H1 (cell line): ENCODE measurements at regions not wholly inside any gene's neighbourhood (a gene's known extent, or its start where the extent isn't known, plus 50 kb on each side); places are given as distances from the start of the nearest gene placed in this dataset.

Source experiments
- CTCF ChIA-PET: fragments of 300-600 bp; sonication (Branson Sonifier 250); formaldehyde crosslinking; loops from one replicate; lab custom pipeline; 2021; ENCODE audit not compliant: partially characterized antibody; lab: Charles Lee
- POLR2A ChIA-PET: fragments of 300-600 bp; sonication (Branson Sonifier 250); formaldehyde crosslinking; loops from one replicate; lab custom pipeline; 2021; ENCODE audit warnings: inconsistent platforms; ENCODE audit not compliant: partially characterized antibody; lab: Charles Lee
- DNase-seq, 2 experiments: peaks; one replicate each; pipeline versions ENCODE4 v3.0.0 to v3.0.0-alpha.2; 2010 to 2022; ENCODE audit warnings: low spot score in 2 of 2, low read depth in 1 of 2, mixed read lengths in 1 of 2
- FAIRE-seq: peaks from 2 replicates; lab custom pipeline; 2011; peaks lifted over from hg19 to GRCh38; lab: Jason Lieb, UNC
- H2AFZ ChIP-seq: 2 replicates; pipeline ENCODE4 v1.8.1; 2012; ENCODE audit warnings: low read length, inconsistent platforms
- H2AK5ac ChIP-seq: 2 replicates; pipeline ENCODE4 v1.6.1; 2013; ENCODE audit warnings: low read depth, low read length
- H2BK120ac ChIP-seq: replicated peaks from 2 replicates; pipeline ENCODE3; 2013; ENCODE audit warnings: low read depth, low read length, inconsistent platforms
- H2BK12ac ChIP-seq: 2 replicates; pipeline ENCODE4 v1.6.1; 2013; ENCODE audit warnings: low read depth, low read length
- H2BK15ac ChIP-seq: 2 replicates; pipeline ENCODE4 v1.6.1; 2013; ENCODE audit warnings: low read length
- H2BK20ac ChIP-seq: 2 replicates; pipeline ENCODE4 v1.6.1; 2013; ENCODE audit warnings: low read length
- H2BK5ac ChIP-seq: 2 replicates; pipeline ENCODE4 v1.6.1; 2013; ENCODE audit warnings: low read depth, low read length
- H3K14ac ChIP-seq: 2 replicates; pipeline ENCODE4 v1.6.1; 2013; ENCODE audit warnings: inconsistent platforms; ENCODE audit not compliant: insufficient read length
- H3K18ac ChIP-seq: 2 replicates; pipeline ENCODE4 v1.6.1; 2013; ENCODE audit warnings: low read length; ENCODE audit errors: extremely low read depth
- H3K23ac ChIP-seq: 2 replicates; pipeline ENCODE4 v1.6.1; 2013; ENCODE audit warnings: inconsistent platforms; ENCODE audit not compliant: insufficient read length
- H3K23me2 ChIP-seq: 2 replicates; pipeline ENCODE4 v1.6.1; 2013; ENCODE audit warnings: low read depth, low read length
- H3K27ac ChIP-seq: 2 replicates; pipeline ENCODE4 v1.6.1; 2011; ENCODE audit warnings: low read depth, low read length, inconsistent platforms
- H3K27me3 ChIP-seq, 4 experiments: replicated peaks in 1 of 4; 1 replicate in 1 of 4; 2 replicates in 3 of 4; pipeline versions ENCODE4 v1.6.1 to v1.8.1; 2011 to 2013; ENCODE audit warnings: low read length in 3 of 4, mild to moderate bottlenecking in 3 of 4, inconsistent platforms in 2 of 4, mixed read lengths in 2 of 4, moderate library complexity in 1 of 4; ENCODE audit not compliant: control insufficient read depth in 3 of 4, insufficient read depth in 3 of 4; ENCODE audit errors: extremely low read depth in 1 of 4
- H3K36me3 ChIP-seq, 4 experiments: 2 replicates each; pipeline versions ENCODE4 v1.6.1 to v1.8.1; 2011 to 2013; ENCODE audit warnings: mild to moderate bottlenecking in 4 of 4, low read length in 3 of 4, moderate library complexity in 2 of 4, control low read depth in 1 of 4, inconsistent platforms in 1 of 4; ENCODE audit not compliant: insufficient read depth in 4 of 4, control insufficient read depth in 2 of 4
- H3K4ac ChIP-seq: replicated peaks from 2 replicates; pipeline ENCODE3; 2013; ENCODE audit warnings: low read length, low read depth, mixed read lengths, inconsistent platforms; ENCODE audit not compliant: insufficient read length
- H3K4me1 ChIP-seq, 4 experiments: replicated peaks in 1 of 4; 1 replicate in 1 of 4; 2 replicates in 3 of 4; pipeline versions ENCODE4 v1.6.1 to v1.8.1; 2011 to 2013; ENCODE audit warnings: low read length in 3 of 4, inconsistent platforms in 2 of 4, mixed read lengths in 1 of 4; ENCODE audit not compliant: insufficient read depth in 4 of 4, control insufficient read depth in 3 of 4
- H3K4me2 ChIP-seq, 2 experiments: 2 replicates each; pipeline versions ENCODE4 v1.6.1 to v1.8.1; 2011 to 2013; ENCODE audit warnings: low read depth in 2 of 2, low read length in 2 of 2, control low read depth in 1 of 2, inconsistent platforms in 1 of 2, mild to moderate bottlenecking in 1 of 2; ENCODE audit not compliant: insufficient read depth in 1 of 2
- H3K4me3 ChIP-seq, 4 experiments: fragments of 200-600, 300-600 bp in 1 of 4; sonication (generic), shearing (Covaris generic), sonication (Bioruptor Twin) in 1 of 4; 2 replicates each; pipeline versions ENCODE4 v1.5.1 to v1.8.1; 2011 to 2016; ENCODE audit warnings: low read length in 4 of 4, low read depth in 3 of 4, control low read depth in 2 of 4, inconsistent platforms in 2 of 4, mild to moderate bottlenecking in 2 of 4, mixed read lengths in 1 of 4, moderate library complexity in 1 of 4; ENCODE audit not compliant: insufficient read depth in 2 of 4; ENCODE audit errors: extremely low read depth in 1 of 4
- H3K56ac ChIP-seq: replicated peaks from 2 replicates; pipeline ENCODE3; 2013; ENCODE audit warnings: low read depth, mild to moderate bottlenecking, mixed read lengths, low read length, inconsistent platforms; ENCODE audit not compliant: insufficient read length
- H3K79me1 ChIP-seq: 2 replicates; pipeline ENCODE4 v1.6.1; 2013; ENCODE audit warnings: low read depth, low read length, control low read depth
- H3K79me2 ChIP-seq, 2 experiments: 2 replicates each; pipeline versions ENCODE4 v1.6.1 to v1.8.1; 2012 to 2013; ENCODE audit warnings: low read length in 2 of 2, mild to moderate bottlenecking in 2 of 2, inconsistent platforms in 1 of 2; ENCODE audit not compliant: insufficient read depth in 2 of 2, control insufficient read depth in 1 of 2
- H3K9ac ChIP-seq, 4 experiments: replicated peaks in 1 of 4; 1 replicate in 1 of 4; 2 replicates in 3 of 4; pipeline versions ENCODE4 v1.6.1 to v1.8.1; 2011 to 2013; ENCODE audit warnings: low read depth in 3 of 4, low read length in 3 of 4, control low read depth in 2 of 4, mild to moderate bottlenecking in 2 of 4, moderate library complexity in 2 of 4, inconsistent platforms in 1 of 4; ENCODE audit errors: extremely low read depth in 1 of 4
- H3K9me3 ChIP-seq, 2 experiments: 2 replicates each; pipeline versions ENCODE4 v1.6.1 to v1.8.1; 2012 to 2013; ENCODE audit warnings: mild to moderate bottlenecking in 2 of 2, moderate library complexity in 2 of 2, control low read depth in 1 of 2, inconsistent platforms in 1 of 2, low read depth in 1 of 2, low read length in 1 of 2, mixed read lengths in 1 of 2; ENCODE audit not compliant: insufficient read depth in 2 of 2
- H4K20me1 ChIP-seq, 2 experiments: replicated peaks in 1 of 2; 2 replicates each; pipeline versions ENCODE3 to v1.8.1; 2011 to 2013; ENCODE audit warnings: inconsistent platforms in 2 of 2, low read length in 2 of 2, mild to moderate bottlenecking in 1 of 2; ENCODE audit not compliant: insufficient read depth in 2 of 2, control insufficient read depth in 1 of 2
- H4K5ac ChIP-seq: 2 replicates; pipeline ENCODE4 v1.6.1; 2013; ENCODE audit warnings: low read length, low read depth, mixed read lengths, inconsistent platforms; ENCODE audit not compliant: insufficient read length
- H4K8ac ChIP-seq: 2 replicates; pipeline ENCODE4 v1.8.0; 2013; ENCODE audit warnings: mild to moderate bottlenecking, moderate library complexity, low read length, inconsistent platforms; ENCODE audit not compliant: insufficient read depth; ENCODE audit errors: extremely low read depth
- H4K91ac ChIP-seq: replicated peaks from 2 replicates; pipeline ENCODE3; 2013; ENCODE audit warnings: low read length, mixed read lengths, inconsistent platforms; ENCODE audit not compliant: insufficient read length
- ATF2 ChIP-seq: IDR thresholded peaks from 2 replicates; pipeline ENCODE4 v1.6.1; 2012; ENCODE audit warnings: low read length, inconsistent platforms
- BCL11A ChIP-seq, 2 experiments: IDR thresholded peaks; one replicate each; pipeline ENCODE4 v1.6.1; 2011; ENCODE audit warnings: low read depth in 2 of 2, low read length in 2 of 2, mild to moderate bottlenecking in 2 of 2
- CTBP2 ChIP-seq: IDR thresholded peaks from 2 replicates; pipeline ENCODE4 v1.7.0; 2011; ENCODE audit warnings: borderline replicate concordance, mild to moderate bottlenecking, moderate library complexity, mixed read lengths, low read length; ENCODE audit not compliant: insufficient read depth, insufficient read length
- EGR1 ChIP-seq: IDR thresholded peaks from 2 replicates; pipeline ENCODE4 v1.6.1; 2011; ENCODE audit warnings: low read depth, low read length, borderline replicate concordance
- GABPA ChIP-seq: IDR thresholded peaks from 2 replicates; pipeline ENCODE4 v1.6.1; 2011; ENCODE audit warnings: mild to moderate bottlenecking, low read length, moderate library complexity, borderline replicate concordance; ENCODE audit not compliant: insufficient read depth
- GTF2F1 ChIP-seq: IDR thresholded peaks from 2 replicates; pipeline ENCODE4 v1.6.1; 2012; ENCODE audit warnings: low read depth, low read length, improper control_type of control experiment, borderline replicate concordance
- RXRA ChIP-seq: IDR thresholded peaks from 2 replicates; pipeline ENCODE4 v1.6.1; 2011; ENCODE audit warnings: low read depth, mild to moderate bottlenecking, low read length, moderate library complexity; ENCODE audit not compliant: insufficient read depth
- SAP30 ChIP-seq: fragments of 300-600 bp; sonication (generic); IDR thresholded peaks from 2 replicates; pipeline ENCODE4 v1.7.1; 2012; ENCODE audit warnings: low read length, moderate library complexity, mild to moderate bottlenecking, inconsistent platforms; ENCODE audit not compliant: insufficient read depth, insufficient replicate concordance
- SIN3A ChIP-seq, 2 experiments: IDR thresholded peaks in 1 of 2; conservative IDR thresholded peaks in 1 of 2; 2 replicates each; pipeline ENCODE4 v1.6.1; 2011 to 2012; ENCODE audit warnings: low read length in 2 of 2, improper control_type of control experiment in 1 of 2, low read depth in 1 of 2, mild to moderate bottlenecking in 1 of 2
- YY1 ChIP-seq: IDR thresholded peaks from 2 replicates; pipeline ENCODE4 v1.6.1; 2011; ENCODE audit warnings: low read depth, mild to moderate bottlenecking, low read length
- WGBS, 2 experiments: shearing (Covaris generic) in 1 of 2; methylation state at CpG; one replicate each; pipeline versions ENCODE4 v1.1.6 to v1.1.7; 2013 to 2015; ENCODE audit warnings: low lambda C conversion rate in 2 of 2, mixed read lengths in 2 of 2, inconsistent platforms in 1 of 2, low coverage in 1 of 2, missing lambda C conversion rate in 1 of 2; ENCODE audit not compliant: insufficient replicate concordance in 2 of 2, insufficient coverage in 1 of 2, insufficient read length in 1 of 2; ENCODE audit errors: extremely low coverage in 1 of 2, missing lambda C conversion rate in 1 of 2; 5-methylcytosine and 5-hydroxymethylcytosine counted together

DNA sequence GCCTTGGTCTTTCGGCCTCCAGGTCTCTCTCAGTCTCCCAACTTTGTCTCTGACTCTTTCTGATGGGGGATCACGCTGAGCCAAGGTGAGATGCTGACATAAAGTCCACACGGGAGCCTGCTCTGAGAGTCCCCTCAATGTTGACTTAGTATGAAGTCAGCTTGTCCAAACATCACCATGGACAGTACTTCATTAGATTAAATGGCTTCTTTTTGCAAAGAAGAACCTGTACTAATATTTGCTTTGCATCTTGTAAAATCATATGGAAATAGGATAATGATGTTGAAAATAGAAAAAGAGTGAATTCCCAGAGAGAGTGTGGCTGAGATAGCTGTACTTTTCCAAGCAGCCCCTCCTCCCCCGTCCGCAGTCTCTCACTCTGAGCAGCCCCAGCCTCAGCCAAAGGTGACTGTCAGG, 56.7 kb upstream of the SIAH1 start:
- Histone ChIP-seq H2BK5ac (no peak overlapping the region), H4K5ac (no peak overlapping the region), H2BK12ac (no peak overlapping the region), H4K20me1 (no peaks in the 10 kb centered on the region), H3K79me1 (no peaks in the 10 kb centered on the region), H3K9ac (no peak overlapping the region), H2BK120ac (no peak overlapping the region), H3K9me3 (no peaks in the 10 kb centered on the region), H3K27ac (no peak overlapping the region), H3K23ac (no peak overlapping the region), H4K91ac (no peak overlapping the region), H3K4me1 (no peaks in the 10 kb centered on the region), H3K4me2 (no peak overlapping the region), H3K56ac (no peak overlapping the region), H2AK5ac (no peak overlapping the region), H4K8ac (no peak overlapping the region), H2BK20ac (no peak overlapping the region), H3K4ac (no peak overlapping the region), H3K36me3 (no peaks in the 10 kb centered on the region), H3K18ac (no peak overlapping the region), H2BK15ac (no peak overlapping the region), H2AFZ (no peak overlapping the region), H3K14ac (no peak overlapping the region), H3K27me3 (no peaks in the 10 kb centered on the region), H3K79me2 (no peaks in the 10 kb centered on the region), H3K4me3 (no peak overlapping the region), H3K23me2 (no peaks in the 10 kb centered on the region)
- TF ChIP-seq GABPA: no peak
- TF ChIP-seq ATF2: no peak
- TF ChIP-seq RXRA: no peak
- no peak for TF ChIP-seq SAP30
- TF ChIP-seq BCL11A (IDR thresholded peaks at IDR 0.05; ENCODE audit: low read depth in 2 of 2, low read length in 2 of 2): no peak
- no peak for TF ChIP-seq YY1
- no peak for TF ChIP-seq EGR1
- no peak for TF ChIP-seq SIN3A (conservative IDR thresholded peaks at IDR 0.05 in 1 of 2, IDR thresholded peaks at IDR 0.05 in 1 of 2; ENCODE audit: low read depth in 1 of 2, low read length in 2 of 2)
- no peak for TF ChIP-seq CTBP2
- TF ChIP-seq GTF2F1: no peak
- WGBS, 2 experiments: 90% methylated on average over 5 of the region's 5 CpGs; no CpG with 5 or more reads in 1 of the 2 experiments
- ChIA-PET POLR2A (interaction anchor here (0.8 kb wide), 1 partner anchor 56 kb away, joined by 6 read pairs; the partner anchor contains the start of gene SIAH1), CTCF (interaction anchor here (1.2 kb wide), 1 partner anchor 97 kb away, joined by 3 read pairs; no protein-coding TSS in a partner anchor)
- FAIRE-seq (no peak), DNase-seq (no peak)
